GM23338 (cell line): ENCODE measurements at regions not wholly inside any gene's neighbourhood (a gene's known extent, or its start where the extent isn't known, plus 50 kb on each side); places are given as distances from the start of the nearest gene placed in this dataset.

ENCODE experiments used
- ATAC-seq: fragments of 200-7000 bp; cut with Tn5 transposase; 3 replicates; pipeline ENCODE4 v1.9.1; 2020
- DNase-seq: peaks from one replicate; pipeline ENCODE4 v3.0.0-alpha.2; 2015; ENCODE audit warnings: low spot score
- H2AFZ ChIP-seq: fragments of 200-600 bp; sonication (generic); 2 replicates; pipeline ENCODE4 v1.8.0; 2016; ENCODE audit warnings: antibody characterized with exemption, mild to moderate bottlenecking, moderate library complexity
- H3F3A ChIP-seq: fragments of 200-600 bp; sonication (generic); replicated peaks from 2 replicates; pipeline ENCODE4 v1.8.0; 2017; ENCODE audit warnings: antibody characterized with exemption, mixed run types, low read depth
- H3K27ac ChIP-seq: fragments of 200-600 bp; sonication (generic); 2 replicates; pipeline ENCODE4 v1.6.1; 2016; ENCODE audit warnings: low read depth
- H3K27me3 ChIP-seq: fragments of 200-600 bp; sonication (generic); 2 replicates; pipeline ENCODE4 v1.8.0; 2016; ENCODE audit warnings: mild to moderate bottlenecking, mixed run types, moderate library complexity; ENCODE audit not compliant: insufficient read depth
- H3K36me3 ChIP-seq: fragments of 200-600 bp; sonication (generic); 2 replicates; pipeline ENCODE4 v1.8.0; 2016; ENCODE audit warnings: mild to moderate bottlenecking; ENCODE audit not compliant: insufficient read depth
- H3K4me1 ChIP-seq: fragments of 200-600 bp; sonication (generic); 2 replicates; pipeline ENCODE4 v1.8.0; 2016; ENCODE audit warnings: mild to moderate bottlenecking, moderate library complexity; ENCODE audit not compliant: insufficient read depth
- H3K4me2 ChIP-seq: fragments of 200-600 bp; sonication (generic); 2 replicates; pipeline ENCODE4 v1.7.1; 2017; ENCODE audit warnings: mixed run types
- H3K4me3 ChIP-seq: fragments of 200-600 bp; sonication (generic); 2 replicates; pipeline ENCODE4 v1.6.1; 2016; ENCODE audit warnings: mixed run types
- H3K79me2 ChIP-seq: fragments of 200-600 bp; sonication (generic); replicated peaks from 2 replicates; pipeline ENCODE4 v1.8.0; 2017; ENCODE audit warnings: mild to moderate bottlenecking; ENCODE audit not compliant: insufficient read depth
- H3K9me2 ChIP-seq: fragments of 200-600 bp; sonication (generic); 2 replicates; pipeline ENCODE4 v1.8.0; 2017; ENCODE audit not compliant: insufficient read depth
- H4K20me1 ChIP-seq: fragments of 200-600 bp; sonication (generic); replicated peaks from 2 replicates; pipeline ENCODE4 v1.8.0; 2017; ENCODE audit warnings: mild to moderate bottlenecking; ENCODE audit not compliant: insufficient read depth
- H3K27ac Mint-ChIP-seq: 2 replicates; pipeline ENCODE4 v1.8.0; 2020; ENCODE audit warnings: inconsistent platforms, mild to moderate bottlenecking, moderate library complexity, mixed read lengths
- H3K27me3 Mint-ChIP-seq: 3 replicates; pipeline ENCODE4 v1.8.0; 2022; ENCODE audit warnings: low read depth, mild to moderate bottlenecking, moderate library complexity, mixed read lengths, inconsistent platforms; ENCODE audit not compliant: insufficient read depth, poor library complexity
- H3K36me3 Mint-ChIP-seq: 3 replicates; pipeline ENCODE4 v1.8.0; 2021; ENCODE audit warnings: low read depth, mild to moderate bottlenecking, inconsistent platforms, moderate library complexity, mixed read lengths
- H3K4me1 Mint-ChIP-seq: 3 replicates; pipeline ENCODE4 v1.8.0; 2020; ENCODE audit warnings: mild to moderate bottlenecking, inconsistent platforms, mixed read lengths
- H3K4me3 Mint-ChIP-seq: 3 replicates; pipeline ENCODE4 v1.8.0; 2021; ENCODE audit warnings: moderate library complexity, mild to moderate bottlenecking, inconsistent platforms, mixed read lengths
- H3K9me3 Mint-ChIP-seq: 3 replicates; pipeline ENCODE4 v1.8.0; 2020; ENCODE audit warnings: moderate library complexity, mild to moderate bottlenecking, inconsistent platforms, mixed read lengths
- CREB1 ChIP-seq: fragments of 250-450 bp; sonication (Bioruptor Pico); IDR thresholded peaks from 2 replicates; pipeline ENCODE4 v1.5.0; 2020; ENCODE audit warnings: low read depth, mild to moderate bottlenecking, moderate library complexity
- CTCF ChIP-seq, 2 experiments: fragments of 200-600 bp in 1 of 2; sonication (generic) in 1 of 2; conservative IDR thresholded peaks; 2 replicates each; pipeline versions ENCODE4 v1.5.1 to v1.6.1; 2016 to 2017; ENCODE audit warnings: antibody characterized with exemption in 2 of 2, low read depth in 2 of 2, mild to moderate bottlenecking in 2 of 2, moderate library complexity in 1 of 2
- ETS1 ChIP-seq: IDR thresholded peaks from 2 replicates; pipeline ENCODE4 v1.6.1; 2016; ENCODE audit warnings: antibody characterized with exemption
- EZH2 ChIP-seq: fragments of 200-600 bp; sonication (generic); IDR thresholded peaks from one replicate; pipeline ENCODE4 v1.8.0; 2017; ENCODE audit warnings: antibody characterized with exemption, mild to moderate bottlenecking, low read depth; ENCODE audit not compliant: unreplicated experiment
- EZH2phosphoT487 ChIP-seq: fragments of 200-600 bp; sonication (generic); IDR thresholded peaks from one replicate; pipeline ENCODE4 v1.8.1; 2018; ENCODE audit warnings: antibody characterized with exemption; ENCODE audit not compliant: unreplicated experiment
- NANOG ChIP-seq: IDR thresholded peaks from 2 replicates; pipeline ENCODE4 v1.6.1; 2016; ENCODE audit warnings: antibody characterized with exemption, borderline replicate concordance
- POLR2AphosphoS5 ChIP-seq: IDR thresholded peaks from 2 replicates; pipeline ENCODE4 v1.6.1; 2016; ENCODE audit warnings: antibody characterized with exemption, low read depth
- STAT1 ChIP-seq: IDR thresholded peaks from one replicate; pipeline ENCODE4 v1.6.1; 2016; ENCODE audit warnings: antibody characterized with exemption; ENCODE audit not compliant: unreplicated experiment
- ZNF114 ChIP-seq: fragments of 250-450 bp; sonication (Bioruptor Pico); IDR thresholded peaks from 2 replicates; pipeline ENCODE4 v1.5.0; 2020; ENCODE audit warnings: mild to moderate bottlenecking, moderate library complexity
- ZNF331 ChIP-seq: fragments of 250-450 bp; sonication (Bioruptor Pico); IDR thresholded peaks from 2 replicates; pipeline ENCODE4 v1.5.0; 2020; ENCODE audit warnings: low read depth, mild to moderate bottlenecking, moderate library complexity
- ZNF462 ChIP-seq: fragments of 250-450 bp; sonication (Bioruptor Pico); IDR thresholded peaks from 2 replicates; pipeline ENCODE4 v1.5.0; 2020; ENCODE audit warnings: mild to moderate bottlenecking, moderate library complexity

- Mint-ChIP-seq H3K36me3 (no peaks in the 10 kb centered on the region), H3K27ac (no peak overlapping the region), H3K9me3 (no peaks in the 10 kb centered on the region), H3K27me3 (no peaks in the 10 kb centered on the region), H3K4me3 (no peak overlapping the region), H3K4me1 (no peaks in the 10 kb centered on the region)
- H3K36me3 ChIP-seq, result no peaks in the 10 kb centered on the region
- H3F3A ChIP-seq, result no peaks in the 10 kb centered on the region
- DNase-seq (no peak), ATAC-seq (no peak)
- no peak overlapping the region for H3K27ac ChIP-seq
- peaks cover 4% of the 10 kb centered on the region; the same call in 1 of the 2 replicates for H3K9me2 ChIP-seq
- no peaks in the 10 kb centered on the region for H3K4me1 ChIP-seq
- H3K4me2 ChIP-seq, result no peak overlapping the region
- H3K4me3 ChIP-seq, result no peak overlapping the region
- H2AFZ ChIP-seq, result no peak overlapping the region
- TF ChIP-seq POLR2AphosphoS5, result no peak
- no peak for TF ChIP-seq CTCF (conservative IDR thresholded peaks at IDR 0.05; ENCODE audit: low read depth in 2 of 2)
- no peak for TF ChIP-seq EZH2
- no peak for TF ChIP-seq CREB1 (CRISPR knock-in tag)
- TF ChIP-seq EZH2phosphoT487, result no peak
- TF ChIP-seq NANOG, result no peak
- no peaks in the 10 kb centered on the region for H3K79me2 ChIP-seq
- H3K27me3 ChIP-seq, result no peaks in the 10 kb centered on the region
- no peaks in the 10 kb centered on the region for H4K20me1 ChIP-seq
These were observed 591.6 kb downstream of the ISL1 start for GRCh38 chr5:51974834-51975233.

GRCh38 chr5:51977014-51977413 lies 593.8 kb downstream of the ISL1 start:
- H3K36me3 Mint-ChIP-seq, result no peaks in the 10 kb centered on the region
- H3K4me3 Mint-ChIP-seq, result no peak overlapping the region
- no peaks in the 10 kb centered on the region for H4K20me1 ChIP-seq
- no peak overlapping the region for H3K4me2 ChIP-seq
- H3K27me3 Mint-ChIP-seq, result no peaks in the 10 kb centered on the region
- no peaks in the 10 kb centered on the region for H3K9me3 Mint-ChIP-seq
- H3K79me2 ChIP-seq, result no peaks in the 10 kb centered on the region
- no peak overlapping the region for H3K27ac ChIP-seq
- DNase-seq (no peak), ATAC-seq (no peak)
- no peak overlapping the region for H3K4me3 ChIP-seq
- no peaks in the 10 kb centered on the region for H3K4me1 ChIP-seq
- H3K27ac Mint-ChIP-seq, result no peak overlapping the region
- H3F3A ChIP-seq, result no peaks in the 10 kb centered on the region
- no peak overlapping the region for H2AFZ ChIP-seq
- H3K36me3 ChIP-seq, result no peaks in the 10 kb centered on the region
- no peaks in the 10 kb centered on the region for H3K27me3 ChIP-seq
- no peaks in the 10 kb centered on the region for H3K4me1 Mint-ChIP-seq
- no peaks in the 10 kb centered on the region for H3K9me2 ChIP-seq
- TF ChIP-seq ZNF331 (CRISPR knock-in tag) (no peak), ZNF462 (no peak), CTCF (conservative IDR thresholded peaks at IDR 0.05; ENCODE audit: low read depth in 2 of 2) (no peak), POLR2AphosphoS5 (no peak), EZH2 (no peak), STAT1 (no peak), ETS1 (no peak), ZNF114 (no peak)
